Endothelial cell of umbilical vein (primary cell): ENCODE measurements at regions not wholly inside any gene's neighbourhood (a gene's known extent, or its start where the extent isn't known, plus 50 kb on each side); places are given as distances from the start of the nearest gene placed in this dataset.

Experiments
- CTCF ChIP-seq, 2 donors: IDR thresholded peaks; 1 replicate in 1 of 2; 2 replicates in 1 of 2; pipeline ENCODE4 v1.5.1; 2011; ENCODE audit warnings: low read length in 2 of 2, mild to moderate bottlenecking in 2 of 2, moderate library complexity in 2 of 2, control low read depth in 1 of 2, inconsistent platforms in 1 of 2, low read depth in 1 of 2; ENCODE audit not compliant: insufficient read depth in 1 of 2; ENCODE audit errors: extremely low read depth in 1 of 2
- EZH2 ChIP-seq: IDR thresholded peaks from 2 replicates; pipeline ENCODE4 v1.6.1; 2012; ENCODE audit warnings: borderline replicate concordance, low read depth, mild to moderate bottlenecking, moderate library complexity, low read length, inconsistent platforms; ENCODE audit not compliant: severe bottlenecking
- FOS ChIP-seq: IDR thresholded peaks from 2 replicates; pipeline ENCODE4 v1.6.1; 2011; ENCODE audit warnings: mild to moderate bottlenecking, low read length, moderate library complexity, borderline replicate concordance; ENCODE audit not compliant: insufficient read depth
- GATA2 ChIP-seq: IDR thresholded peaks from 2 replicates; pipeline ENCODE4 v1.7.0; 2011; ENCODE audit warnings: low read depth, mild to moderate bottlenecking, moderate library complexity, mixed read lengths, low read length; ENCODE audit not compliant: insufficient read length, insufficient read depth
- JUN ChIP-seq: IDR thresholded peaks from 2 replicates; pipeline ENCODE4 v1.6.1; 2011; ENCODE audit warnings: borderline replicate concordance, low read depth; ENCODE audit not compliant: insufficient read length, insufficient read depth
- MYC ChIP-seq: IDR thresholded peaks from one replicate; pipeline ENCODE4 v1.6.1; 2011; ENCODE audit warnings: mild to moderate bottlenecking, low read depth, low read length
- POLR2A ChIP-seq: IDR thresholded peaks from 2 replicates; pipeline ENCODE4 v1.6.1; 2012; ENCODE audit warnings: low read depth, mild to moderate bottlenecking, control low read depth, low read length
- POLR2AphosphoS5 ChIP-seq: IDR thresholded peaks from 2 replicates; pipeline ENCODE4 v1.6.1; 2012; ENCODE audit warnings: low read depth, mild to moderate bottlenecking, control low read depth, low read length, moderate library complexity; ENCODE audit not compliant: insufficient read depth
- TF ChIP-seq, protein P1 (sequence below): IDR thresholded peaks from 2 replicates; pipeline ENCODE4 v1.6.1; 2011; ENCODE audit not compliant: insufficient read depth, insufficient read length

DNA sequence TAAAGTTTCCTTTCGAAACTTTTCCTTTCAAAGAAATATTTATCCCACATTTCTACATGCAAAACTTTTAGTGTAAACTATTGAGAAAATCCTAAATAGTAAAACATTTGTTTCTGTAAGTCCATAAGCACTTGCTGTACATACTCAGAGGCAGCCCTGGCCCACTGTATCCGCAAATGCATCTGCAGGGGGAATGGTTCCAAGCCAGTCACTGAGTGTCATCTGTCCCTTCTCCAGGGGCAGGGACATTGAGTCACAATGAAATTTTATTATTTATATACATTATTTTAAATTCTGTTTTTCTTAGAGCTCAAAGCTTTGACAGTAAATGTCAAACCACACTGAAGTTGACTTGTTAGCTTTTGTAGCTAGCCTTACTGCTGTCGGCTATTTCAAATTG lies 367.2 kb downstream of the MTX2 start:
- TF ChIP-seq CTCF (IDR thresholded peaks at IDR 0.05; ENCODE audit: extremely low read depth in 1 of 2, insufficient read depth in 1 of 2, low read depth in 1 of 2, low read length in 2 of 2) (no peak), POLR2A (no peak), EZH2 (no peak), JUN (no peak), MYC (no peak), GATA2 (no peak), POLR2AphosphoS5 (no peak), FOS (no peak)
- TF ChIP-seq, protein P1, sequence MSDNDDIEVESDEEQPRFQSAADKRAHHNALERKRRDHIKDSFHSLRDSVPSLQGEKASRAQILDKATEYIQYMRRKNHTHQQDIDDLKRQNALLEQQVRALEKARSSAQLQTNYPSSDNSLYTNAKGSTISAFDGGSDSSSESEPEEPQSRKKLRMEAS = no peak
